Loucy (cell line): ENCODE measurements at regions not wholly inside any gene's neighbourhood (a gene's known extent, or its start where the extent isn't known, plus 50 kb on each side); places are given as distances from the start of the nearest gene placed in this dataset.

Source experiments
- EZH2phosphoT487 ChIP-seq: fragments of 200-600 bp; IDR thresholded peaks from 2 replicates; pipeline ENCODE4 v1.6.1; 2018; ENCODE audit warnings: antibody characterized with exemption, mild to moderate bottlenecking, moderate library complexity, borderline replicate concordance
- TF ChIP-seq, protein P1 (sequence below): fragments of 200-600 bp; sonication (generic); conservative IDR thresholded peaks from 2 replicates; pipeline ENCODE4 v1.5.1; 2014; ENCODE audit warnings: mild to moderate bottlenecking, antibody characterized with exemption, low read length

- TF ChIP-seq, protein P1, sequence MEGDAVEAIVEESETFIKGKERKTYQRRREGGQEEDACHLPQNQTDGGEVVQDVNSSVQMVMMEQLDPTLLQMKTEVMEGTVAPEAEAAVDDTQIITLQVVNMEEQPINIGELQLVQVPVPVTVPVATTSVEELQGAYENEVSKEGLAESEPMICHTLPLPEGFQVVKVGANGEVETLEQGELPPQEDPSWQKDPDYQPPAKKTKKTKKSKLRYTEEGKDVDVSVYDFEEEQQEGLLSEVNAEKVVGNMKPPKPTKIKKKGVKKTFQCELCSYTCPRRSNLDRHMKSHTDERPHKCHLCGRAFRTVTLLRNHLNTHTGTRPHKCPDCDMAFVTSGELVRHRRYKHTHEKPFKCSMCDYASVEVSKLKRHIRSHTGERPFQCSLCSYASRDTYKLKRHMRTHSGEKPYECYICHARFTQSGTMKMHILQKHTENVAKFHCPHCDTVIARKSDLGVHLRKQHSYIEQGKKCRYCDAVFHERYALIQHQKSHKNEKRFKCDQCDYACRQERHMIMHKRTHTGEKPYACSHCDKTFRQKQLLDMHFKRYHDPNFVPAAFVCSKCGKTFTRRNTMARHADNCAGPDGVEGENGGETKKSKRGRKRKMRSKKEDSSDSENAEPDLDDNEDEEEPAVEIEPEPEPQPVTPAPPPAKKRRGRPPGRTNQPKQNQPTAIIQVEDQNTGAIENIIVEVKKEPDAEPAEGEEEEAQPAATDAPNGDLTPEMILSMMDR = no peak
- no peak for TF ChIP-seq EZH2phosphoT487
Measured at GRCh38 chr13:79735228-79735627, 254.3 kb downstream of the NDFIP2 start.
